PC-9 (cell line): ENCODE measurements at regions not wholly inside any gene's neighbourhood (a gene's known extent, or its start where the extent isn't known, plus 50 kb on each side); places are given as distances from the start of the nearest gene placed in this dataset.

Experiments used
- BruUV-seq: library from RNA; stranded (reverse); fragments of 400-500 nt; replicated peaks from 2 replicates; lab custom pipeline; 2021; lab: Mats Ljungman, UMichigan
- CTCF ChIA-PET: fragments of 300-600 bp; sonication (Branson Sonifier 250); formaldehyde crosslinking; loops from one replicate; lab custom pipeline; 2022; ENCODE audit warnings: antibody characterized with exemption; lab: Charles Lee
- POLR2A ChIA-PET: fragments of 300-600 bp; sonication (Branson Sonifier 250); formaldehyde crosslinking; loops from one replicate; lab custom pipeline; 2022; ENCODE audit warnings: antibody characterized with exemption; ENCODE audit not compliant: unreplicated experiment; lab: Charles Lee
- DNase-seq, 2 experiments: peaks; one replicate each; pipeline versions ENCODE4 v3.0.0 to v3.0.0-alpha.2; 2015 to 2022; ENCODE audit warnings: mixed read lengths in 1 of 2
- H2AFZ ChIP-seq: fragments of 200-600 bp; sonication (generic); 2 replicates; pipeline ENCODE4 v1.8.1; 2017; ENCODE audit warnings: antibody characterized with exemption
- H3F3A ChIP-seq: fragments of 200-600 bp; sonication (generic); 2 replicates; pipeline ENCODE4 v1.8.1; 2017; ENCODE audit warnings: antibody characterized with exemption, mild to moderate bottlenecking, low read depth; ENCODE audit not compliant: insufficient read depth
- H3K27ac ChIP-seq: fragments of 200-600 bp; sonication (generic); 2 replicates; pipeline ENCODE4 v1.6.1; 2016; ENCODE audit warnings: mixed run types
- H3K27me3 ChIP-seq: fragments of 200-600 bp; sonication (generic); 2 replicates; pipeline ENCODE4 v1.6.1; 2016; ENCODE audit warnings: low read depth, mixed run types; ENCODE audit not compliant: insufficient read depth
- H3K36me3 ChIP-seq: fragments of 200-600 bp; sonication (generic); 2 replicates; pipeline ENCODE4 v1.6.1; 2016; ENCODE audit warnings: low read depth, mixed run types
- H3K4me1 ChIP-seq: fragments of 200-600 bp; sonication (generic); replicated peaks from 2 replicates; pipeline ENCODE4 v1.6.1; 2016; ENCODE audit warnings: mixed run types; ENCODE audit not compliant: insufficient read depth
- H3K4me2 ChIP-seq: fragments of 200-600 bp; sonication (generic); 2 replicates; pipeline ENCODE4 v1.6.1; 2017; ENCODE audit warnings: mixed run types
- H3K4me3 ChIP-seq: fragments of 200-600 bp; sonication (generic); 2 replicates; pipeline ENCODE4 v1.6.1; 2016; ENCODE audit warnings: mixed run types
- H3K79me2 ChIP-seq: fragments of 200-600 bp; sonication (generic); 2 replicates; pipeline ENCODE4 v1.6.1; 2017; ENCODE audit warnings: low read depth, mixed run types
- H3K9me2 ChIP-seq: fragments of 200-600 bp; sonication (generic); 2 replicates; pipeline ENCODE4 v1.8.1; 2017; ENCODE audit warnings: mild to moderate bottlenecking; ENCODE audit not compliant: insufficient read depth
- H3K9me3 ChIP-seq: fragments of 200-600 bp; sonication (generic); 2 replicates; pipeline ENCODE4 v1.8.1; 2016; ENCODE audit warnings: low read depth; ENCODE audit not compliant: insufficient read depth
- H4K20me1 ChIP-seq: fragments of 200-600 bp; sonication (generic); 2 replicates; pipeline ENCODE4 v1.8.1; 2017; ENCODE audit not compliant: insufficient read depth
- EZH2 ChIP-seq: fragments of 200-600 bp; sonication (generic); IDR thresholded peaks from 2 replicates; pipeline ENCODE4 v1.8.0; 2017; ENCODE audit warnings: antibody characterized with exemption, low read depth
- intact Hi-C: fragments of 100-400 bp; cut with micrococcal nuclease; formaldehyde crosslinking; loops from one replicate; pipeline ENCODE4 v1.10.0; 2022; ENCODE audit not compliant: unreplicated experiment
- TF ChIP-seq, protein P1 (sequence below): fragments of 200-600 bp; sonication (generic); conservative IDR thresholded peaks from 2 replicates; pipeline ENCODE4 v1.6.1; 2017; ENCODE audit warnings: mixed run types, antibody characterized with exemption, mild to moderate bottlenecking, moderate library complexity

DNA sequence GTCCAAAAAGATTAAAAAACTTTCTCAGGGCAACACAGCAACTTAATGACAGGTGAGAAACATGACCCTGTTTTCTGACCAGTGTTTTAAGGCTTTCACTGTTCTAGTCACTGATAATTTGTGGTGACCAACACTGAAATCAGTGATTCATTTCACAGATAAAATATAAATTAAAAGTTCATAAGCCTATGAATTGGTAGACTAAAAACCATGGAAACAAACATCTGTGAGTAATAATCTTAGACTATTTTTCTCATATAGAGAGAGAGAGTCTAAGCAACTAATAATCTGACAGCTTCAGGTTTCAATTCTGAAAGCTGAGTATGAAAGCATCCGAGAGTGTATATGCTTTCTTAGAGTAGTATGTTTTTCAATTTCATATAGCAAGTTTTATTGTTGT is 536.9 kb downstream of the ADGRL2 start:
- no peaks in the 10 kb centered on the region for H3K4me1 ChIP-seq
- no peaks in the 10 kb centered on the region for H3F3A ChIP-seq
- H3K79me2 ChIP-seq = no peaks in the 10 kb centered on the region
- DNase-seq = no peak
- no TSS peak for BruUV-seq
- ChIA-PET CTCF (no interaction called here), POLR2A (no interaction called here)
- no peak overlapping the region for H3K27ac ChIP-seq
- no peaks in the 10 kb centered on the region for H3K27me3 ChIP-seq
- no peak overlapping the region for H2AFZ ChIP-seq
- TF ChIP-seq EZH2 = no peak
- TF ChIP-seq, protein P1, sequence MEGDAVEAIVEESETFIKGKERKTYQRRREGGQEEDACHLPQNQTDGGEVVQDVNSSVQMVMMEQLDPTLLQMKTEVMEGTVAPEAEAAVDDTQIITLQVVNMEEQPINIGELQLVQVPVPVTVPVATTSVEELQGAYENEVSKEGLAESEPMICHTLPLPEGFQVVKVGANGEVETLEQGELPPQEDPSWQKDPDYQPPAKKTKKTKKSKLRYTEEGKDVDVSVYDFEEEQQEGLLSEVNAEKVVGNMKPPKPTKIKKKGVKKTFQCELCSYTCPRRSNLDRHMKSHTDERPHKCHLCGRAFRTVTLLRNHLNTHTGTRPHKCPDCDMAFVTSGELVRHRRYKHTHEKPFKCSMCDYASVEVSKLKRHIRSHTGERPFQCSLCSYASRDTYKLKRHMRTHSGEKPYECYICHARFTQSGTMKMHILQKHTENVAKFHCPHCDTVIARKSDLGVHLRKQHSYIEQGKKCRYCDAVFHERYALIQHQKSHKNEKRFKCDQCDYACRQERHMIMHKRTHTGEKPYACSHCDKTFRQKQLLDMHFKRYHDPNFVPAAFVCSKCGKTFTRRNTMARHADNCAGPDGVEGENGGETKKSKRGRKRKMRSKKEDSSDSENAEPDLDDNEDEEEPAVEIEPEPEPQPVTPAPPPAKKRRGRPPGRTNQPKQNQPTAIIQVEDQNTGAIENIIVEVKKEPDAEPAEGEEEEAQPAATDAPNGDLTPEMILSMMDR = no peak
- H3K4me2 ChIP-seq = no peak overlapping the region
- H3K9me3 ChIP-seq = no peaks in the 10 kb centered on the region
- no peaks in the 10 kb centered on the region for H3K36me3 ChIP-seq
- no peaks in the 10 kb centered on the region for H4K20me1 ChIP-seq
- no peak overlapping the region for H3K4me3 ChIP-seq
- intact Hi-C loops = no loop called here
- no peaks in the 10 kb centered on the region for H3K9me2 ChIP-seq

DNA sequence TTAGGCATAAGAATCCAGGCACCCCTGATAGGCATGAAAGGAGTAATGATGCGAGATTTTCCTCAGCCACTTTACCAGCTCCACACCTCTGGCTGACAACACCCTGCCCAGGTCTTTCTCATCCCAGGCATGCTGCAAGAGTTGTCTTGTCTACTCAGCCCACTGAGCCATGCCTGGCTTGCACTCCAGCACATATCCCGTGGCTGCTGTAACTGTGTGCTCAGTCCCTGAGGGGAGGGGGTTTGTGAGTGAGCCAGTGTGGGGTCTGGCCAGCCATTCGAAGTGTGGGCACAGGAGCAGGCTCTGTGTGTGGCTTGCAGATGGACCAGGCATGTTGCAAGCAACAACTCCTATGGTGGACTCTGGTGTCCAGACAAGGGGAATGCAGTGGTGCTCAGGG is 529.6 kb downstream of the ADGRL2 start:
- CTCF ChIA-PET = no interaction called here
- Histone ChIP-seq H4K20me1 (no peaks in the 10 kb centered on the region), H3F3A (no peaks in the 10 kb centered on the region), H3K27me3 (no peaks in the 10 kb centered on the region), H3K9me2 (no peaks in the 10 kb centered on the region), H3K36me3 (no peaks in the 10 kb centered on the region), H2AFZ (no peak overlapping the region), H3K27ac (no peak overlapping the region), H3K4me2 (no peak overlapping the region), H3K9me3 (no peaks in the 10 kb centered on the region), H3K79me2 (no peaks in the 10 kb centered on the region), H3K4me3 (no peak overlapping the region), H3K4me1 (no peaks in the 10 kb centered on the region)
- POLR2A ChIA-PET = no interaction called here
- intact Hi-C loops = no loop called here
- TF ChIP-seq EZH2 = no peak
- TF ChIP-seq, protein P1 = no peak
- BruUV-seq = no TSS peak
- DNase-seq = no peak

DNA sequence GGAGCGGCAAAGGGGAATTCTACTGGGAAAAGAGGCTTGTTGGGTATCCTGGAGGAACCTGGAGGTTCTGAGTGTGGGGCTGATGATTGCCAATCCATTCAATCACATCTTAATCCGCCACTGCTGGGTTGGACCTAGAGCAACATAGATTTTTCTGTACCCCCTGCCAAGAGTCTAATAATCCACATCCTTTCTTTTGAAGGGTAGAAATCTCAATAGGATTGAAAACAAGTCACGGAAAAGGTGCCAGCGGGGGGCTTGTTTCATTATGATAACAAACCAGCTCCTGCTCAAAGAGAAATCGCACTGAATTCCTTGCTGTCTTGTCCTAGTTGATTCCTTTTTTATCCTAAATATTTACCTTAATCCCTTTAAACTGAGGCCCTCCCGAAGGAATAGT is 528.5 kb downstream of the ADGRL2 start:
- H4K20me1 ChIP-seq = no peaks in the 10 kb centered on the region
- TF ChIP-seq EZH2 = no peak
- H3K4me1 ChIP-seq = no peaks in the 10 kb centered on the region
- H3K9me3 ChIP-seq = no peaks in the 10 kb centered on the region
- no peak overlapping the region for H3K4me3 ChIP-seq
- no peaks in the 10 kb centered on the region for H3K9me2 ChIP-seq
- no peaks in the 10 kb centered on the region for H3K79me2 ChIP-seq
- H3K4me2 ChIP-seq = no peak overlapping the region
- DNase-seq = no peak
- no peaks in the 10 kb centered on the region for H3F3A ChIP-seq
- intact Hi-C loops = no loop called here
- H3K27ac ChIP-seq = no peak overlapping the region
- POLR2A ChIA-PET = no interaction called here
- CTCF ChIA-PET = no interaction called here
- H2AFZ ChIP-seq = no peak overlapping the region
- no peaks in the 10 kb centered on the region for H3K27me3 ChIP-seq
- BruUV-seq = no TSS peak
- no peaks in the 10 kb centered on the region for H3K36me3 ChIP-seq

DNA sequence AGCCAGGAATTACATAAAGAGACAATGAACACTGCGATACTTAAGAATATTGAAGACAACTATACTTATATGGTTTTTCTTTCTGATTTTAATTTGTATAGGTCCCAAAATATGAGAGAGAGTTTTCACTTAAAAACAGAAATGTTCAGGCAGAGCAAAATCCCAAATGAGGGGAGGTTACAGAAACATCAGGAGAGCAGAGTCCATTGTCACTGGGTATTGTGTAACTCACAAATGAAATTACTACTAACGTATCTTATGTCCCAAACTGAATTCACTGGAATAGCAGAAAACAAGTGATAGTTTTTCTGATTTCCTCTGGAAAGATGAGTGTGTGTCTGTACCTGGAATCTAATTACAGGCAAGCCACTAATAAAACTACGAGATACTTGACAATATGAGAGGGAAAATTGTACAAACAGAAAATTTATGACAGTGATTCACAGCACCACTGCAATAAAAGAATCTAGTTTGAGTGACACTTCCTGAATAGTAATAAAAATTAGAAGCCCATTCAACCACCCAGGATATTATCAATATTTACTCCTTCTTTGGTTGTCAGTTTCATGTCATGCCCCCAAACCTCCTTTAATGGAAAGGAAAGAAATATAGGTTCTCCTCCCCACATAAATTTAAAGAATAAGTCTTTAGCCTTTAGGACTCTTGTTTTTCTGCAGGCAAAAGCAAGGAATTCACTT is 522.6 kb downstream of the ADGRL2 start:
- no peaks in the 10 kb centered on the region for H3K9me3 ChIP-seq
- H3F3A ChIP-seq = no peaks in the 10 kb centered on the region
- H3K4me2 ChIP-seq = no peak overlapping the region
- no peaks in the 10 kb centered on the region for H3K79me2 ChIP-seq
- H2AFZ ChIP-seq = no peak overlapping the region
- intact Hi-C loops = no loop called here
- H3K27ac ChIP-seq = no peak overlapping the region
- POLR2A ChIA-PET = no interaction called here
- TF ChIP-seq EZH2 = no peak
- TF ChIP-seq, protein P1 = no peak
- no peak overlapping the region for H3K4me3 ChIP-seq
- no peaks in the 10 kb centered on the region for H3K36me3 ChIP-seq
- CTCF ChIA-PET = no interaction called here
- BruUV-seq = no TSS peak
- H4K20me1 ChIP-seq = no peaks in the 10 kb centered on the region
- H3K9me2 ChIP-seq = no peaks in the 10 kb centered on the region
- H3K4me1 ChIP-seq = no peaks in the 10 kb centered on the region
- DNase-seq = no peak
- no peaks in the 10 kb centered on the region for H3K27me3 ChIP-seq
